AML-193 (cell line): ENCODE measurements at regions not wholly inside any gene's neighbourhood (a gene's known extent, or its start where the extent isn't known, plus 50 kb on each side); places are given as distances from the start of the nearest gene placed in this dataset.
"Not testable (repeated sequence)": the region's sequence is repeated elsewhere in the genome, so short reads cannot be mapped to it uniquely, and the experiment has no call there.

Experiments used
- DNase-seq, 2 experiments: peaks; one replicate each; lab custom pipeline; 2025; lab: John Stamatoyannopoulos, UW

DNA sequence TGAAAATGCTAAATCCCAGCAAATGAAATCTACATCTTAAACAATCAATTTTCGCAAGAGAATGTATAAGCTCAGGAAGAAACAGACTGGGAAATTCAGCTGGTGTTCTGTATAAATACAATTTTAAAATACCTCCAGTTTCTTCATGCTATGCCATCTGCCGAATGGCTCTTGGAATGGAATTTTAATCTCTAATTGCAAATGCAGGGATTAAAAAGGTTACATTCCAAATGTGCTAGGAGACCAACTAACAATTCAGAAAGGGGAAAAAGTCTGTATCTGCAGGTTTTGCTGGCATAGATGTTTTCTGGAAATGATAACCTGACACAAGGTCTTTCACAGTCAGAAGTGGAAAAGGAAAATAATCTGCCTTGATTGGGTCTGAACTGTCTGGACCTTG lies 379.7 kb downstream of the MAT2B start:
- DNase-seq = no peak

- no peak for DNase-seq
Measured at GRCh38 chr5:163887854-163888253, 382.4 kb downstream of the MAT2B start.

DNA sequence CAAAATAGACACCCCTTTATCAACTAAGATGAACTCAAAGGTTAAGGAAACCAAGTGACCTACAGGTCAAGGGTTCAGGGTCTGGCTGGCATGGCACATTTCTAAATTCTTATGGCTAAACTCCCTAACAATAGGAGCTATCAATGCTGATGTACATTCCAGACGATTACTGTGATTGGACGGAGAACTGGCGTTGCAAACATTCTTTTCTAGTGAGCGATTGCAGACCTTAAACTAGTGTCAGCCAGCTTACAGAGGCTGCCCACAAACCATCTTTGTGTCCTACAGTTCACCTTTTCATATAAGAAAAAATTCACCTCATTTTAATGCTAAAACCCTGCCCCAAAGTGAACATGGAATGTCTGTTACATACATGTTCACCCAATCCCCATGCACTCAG lies 382.9 kb downstream of the MAT2B start:
- no peak for DNase-seq

GRCh38 chr5:163889369-163889768 lies 383.9 kb downstream of the MAT2B start:
- peak; percentile 65 to 67 for DNase-seq

- no peak for DNase-seq
Measured at GRCh38 chr5:163890261-163890660, 384.8 kb downstream of the MAT2B start.

DNA sequence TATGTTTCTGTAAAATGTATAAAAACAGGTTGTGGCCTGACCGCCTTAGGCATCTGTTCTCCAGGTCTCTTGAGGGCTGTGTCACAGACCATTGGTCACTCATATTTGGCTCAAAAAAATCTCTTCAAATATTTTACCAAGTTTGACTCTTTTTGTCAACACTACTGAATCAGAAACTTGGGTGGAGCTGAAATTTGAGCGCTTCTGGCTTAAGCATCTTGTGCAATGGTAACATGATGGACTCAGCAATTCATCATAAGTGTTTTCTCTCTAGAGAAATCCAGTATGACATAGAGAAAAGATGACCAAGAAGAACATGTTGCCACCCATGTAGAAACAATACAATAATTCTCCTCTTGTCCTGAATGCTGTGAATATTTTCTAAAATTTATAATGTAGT lies 387.9 kb downstream of the MAT2B start:
- no peak for DNase-seq

- DNase-seq = peak; percentile 50 to 62
Measured at GRCh38 chr5:163894645-163895044, 389.2 kb downstream of the MAT2B start.

GRCh38 chr5:163898873-163899272 lies 393.5 kb downstream of the MAT2B start:
- no peak for DNase-seq

DNA sequence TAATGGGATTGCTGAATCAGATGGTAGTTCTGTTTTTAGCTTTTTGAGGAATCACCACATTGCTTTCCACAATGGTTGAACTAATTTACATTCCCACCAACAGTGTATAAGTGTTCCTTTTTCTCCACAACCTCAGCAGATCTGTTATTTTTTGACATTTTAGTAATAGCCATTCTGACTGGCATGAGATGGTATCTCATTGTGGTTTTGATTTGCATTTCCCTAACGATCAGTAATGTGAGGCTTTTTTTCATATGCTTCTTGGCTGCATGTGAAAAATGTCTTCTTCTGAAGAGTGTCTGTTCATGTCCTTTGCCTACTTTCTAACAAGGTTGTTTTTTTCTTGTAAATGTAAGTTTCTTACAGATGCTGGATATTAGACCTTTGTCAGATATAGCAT lies 402.4 kb downstream of the MAT2B start:
- DNase-seq = not testable (repeated sequence)

DNA sequence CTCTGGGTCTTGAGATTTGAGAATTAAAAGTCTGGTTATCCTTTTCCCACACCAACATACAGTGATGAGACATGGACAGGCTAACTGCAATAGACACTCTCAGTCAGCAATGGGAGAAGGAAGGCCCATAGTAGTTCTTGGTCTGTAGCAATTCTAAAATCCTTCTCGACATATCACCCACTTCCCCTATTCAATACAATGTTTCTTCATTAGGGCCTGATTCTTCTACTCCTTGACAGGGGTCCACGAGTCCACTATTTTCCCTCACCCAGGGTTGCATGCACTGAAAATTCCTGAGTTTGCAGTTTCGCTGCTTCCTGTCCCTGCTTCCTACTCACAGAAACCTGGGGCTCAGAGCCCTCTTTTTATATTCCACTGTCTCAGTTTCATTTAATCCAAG lies 402.8 kb downstream of the MAT2B start:
- peak in 1 of 2 experiments; percentile 16 for DNase-seq

- no peak for DNase-seq
Measured at GRCh38 chr5:163910226-163910625, 404.8 kb downstream of the MAT2B start.

- no peak for DNase-seq
Measured at GRCh38 chr5:163912046-163912445, 406.6 kb downstream of the MAT2B start.

GRCh38 chr5:163913548-163913947 lies 408.1 kb downstream of the MAT2B start:
- DNase-seq = peak; percentile 35 to 50

DNA sequence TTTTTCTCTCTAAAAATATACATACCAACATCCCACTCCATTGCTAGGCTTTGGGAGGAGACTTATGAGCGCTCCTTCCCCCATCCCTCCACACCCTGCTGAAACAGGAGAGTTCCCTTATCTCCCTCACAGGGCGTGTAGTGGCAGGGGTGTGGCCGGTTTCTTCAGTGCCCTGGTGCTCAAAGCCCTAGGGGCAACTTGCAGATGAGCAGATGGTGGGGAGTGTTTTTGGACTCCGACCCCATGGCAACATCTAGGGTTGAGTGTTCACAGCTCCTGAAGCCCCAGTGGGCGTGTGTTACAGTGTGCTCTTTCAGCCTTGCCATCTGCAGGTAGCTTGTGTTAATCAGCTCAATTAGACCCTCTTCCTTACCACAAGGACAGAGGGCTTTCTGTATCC lies 409.5 kb downstream of the MAT2B start:
- DNase-seq = no peak

- DNase-seq = peak; percentile 65 to 75
Measured at GRCh38 chr5:163915481-163915961, 410.1 kb downstream of the MAT2B start.

DNA sequence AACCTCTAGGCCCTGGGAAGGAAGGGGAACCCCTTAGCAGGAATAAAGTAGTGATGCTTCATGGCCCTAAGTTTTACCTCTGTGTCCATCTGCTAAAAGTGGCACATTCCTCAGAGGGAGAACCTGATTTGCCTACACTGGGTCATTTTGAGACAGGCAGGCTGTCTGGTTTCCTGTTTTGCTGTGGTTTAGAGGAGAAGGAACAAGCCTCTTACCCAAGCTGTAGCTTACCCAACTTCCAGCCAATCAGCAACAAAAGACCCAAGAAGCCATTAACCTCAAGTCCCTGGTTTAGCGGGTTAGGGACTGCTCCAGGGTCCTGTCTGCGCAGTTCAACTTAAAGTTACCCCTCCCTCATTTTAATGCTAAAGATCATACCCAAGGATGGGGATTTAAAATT lies 411.0 kb downstream of the MAT2B start:
- peak; percentile 88 to 95 for DNase-seq

DNA sequence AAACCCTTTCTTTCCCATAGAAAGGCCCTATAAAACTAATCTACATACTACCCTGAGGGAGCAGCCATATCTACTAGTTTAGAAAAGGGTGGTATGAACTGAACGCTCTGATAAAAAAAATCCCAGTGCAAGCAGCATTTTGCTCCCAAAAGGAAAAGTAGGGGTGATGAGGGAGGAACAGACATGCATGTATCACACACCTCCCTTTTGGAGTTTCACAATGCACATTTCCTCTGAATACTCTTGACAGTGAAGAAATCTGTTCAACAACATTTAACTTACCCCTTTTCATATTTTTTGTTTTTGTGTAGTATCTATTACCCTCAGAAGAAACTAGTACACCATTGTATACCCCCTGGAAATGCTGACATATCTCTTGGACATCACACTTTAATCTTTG lies 411.4 kb downstream of the MAT2B start:
- peak; percentile 50 to 69 for DNase-seq

- DNase-seq = peak in 1 of 2 experiments; percentile 5
Measured at GRCh38 chr5:163917747-163918146, 412.3 kb downstream of the MAT2B start.

- not testable (repeated sequence) for DNase-seq
Measured at GRCh38 chr5:163934990-163935389, 429.6 kb downstream of the MAT2B start.

- peak; percentile 46 to 63 for DNase-seq
Measured at GRCh38 chr5:163938595-163938994, 433.2 kb downstream of the MAT2B start.

- no peak for DNase-seq
Measured at GRCh38 chr5:163941079-163941478, 435.7 kb downstream of the MAT2B start.

- DNase-seq = no peak
Measured at GRCh38 chr5:163943546-163943945, 438.1 kb downstream of the MAT2B start.

DNA sequence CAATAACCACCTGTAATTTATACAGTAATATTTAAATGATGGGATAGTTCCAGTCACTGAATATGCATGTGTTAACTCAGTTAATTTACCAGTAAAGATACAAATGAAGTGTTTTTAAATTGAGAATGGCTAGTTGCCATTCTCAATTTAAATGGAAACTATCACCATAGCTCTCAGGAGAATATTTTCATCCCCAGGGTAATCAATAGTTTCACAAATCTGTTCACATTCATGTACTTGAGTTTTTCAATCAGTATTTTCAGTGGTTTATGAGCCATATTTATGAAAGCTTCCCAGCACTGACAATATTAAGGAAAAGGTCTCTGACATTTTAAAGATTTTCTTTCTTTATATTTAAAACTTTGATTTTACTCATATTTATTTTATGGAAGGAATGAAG lies 439.3 kb downstream of the MAT2B start:
- DNase-seq = no peak

DNA sequence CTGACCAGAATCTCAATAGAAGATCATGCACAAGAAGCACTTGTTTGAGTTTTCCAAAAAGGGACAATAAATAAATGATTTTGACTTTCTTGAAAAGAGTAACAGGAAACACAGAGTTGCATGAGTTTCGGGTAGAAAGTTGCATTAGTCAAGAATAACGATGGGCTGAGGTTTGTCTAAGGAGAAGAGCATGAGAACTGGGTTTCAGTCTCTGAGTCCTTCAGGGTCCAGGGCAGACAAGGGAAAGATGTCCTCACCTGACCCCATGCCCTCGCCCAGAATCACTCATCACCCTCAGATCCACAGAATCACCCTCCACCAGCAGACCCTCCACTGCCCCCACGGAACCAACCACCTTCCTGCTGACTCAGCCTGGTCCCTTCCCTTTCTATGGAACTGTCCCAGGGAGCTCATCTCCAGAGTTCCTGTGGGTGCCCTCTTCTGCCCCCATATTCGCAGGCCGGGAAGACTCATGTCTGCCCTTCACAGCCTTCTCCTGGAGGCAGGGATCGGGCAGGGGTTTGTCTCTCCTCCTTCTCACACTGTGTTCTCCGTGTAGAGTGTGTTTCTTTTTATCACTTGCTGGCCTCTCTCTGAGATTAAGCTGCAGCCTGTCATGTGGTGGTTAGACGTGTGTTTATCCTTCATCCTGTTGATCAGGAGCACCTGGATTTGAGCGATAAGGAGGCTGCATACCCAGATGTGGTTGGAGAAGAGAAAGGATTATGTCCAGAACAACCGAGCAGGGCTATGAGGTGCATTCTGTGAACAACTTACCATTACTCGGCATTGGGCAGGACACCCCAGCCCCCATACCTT lies 442.6 kb downstream of the MAT2B start:
- DNase-seq = no peak
